Suppressor macrophage (primary cell): ENCODE measurements at regions not wholly inside any gene's neighbourhood (a gene's known extent, or its start where the extent isn't known, plus 50 kb on each side); places are given as distances from the start of the nearest gene placed in this dataset.
"Not testable (repeated sequence)": the region's sequence is repeated elsewhere in the genome, so short reads cannot be mapped to it uniquely, and the experiment has no call there.

Experiments used
- DNase-seq, 4 experiments: peaks; one replicate each; pipeline ENCODE4 v3.0.0-alpha.2; 2020 to 2022

- no peak for DNase-seq
Measured at GRCh38 chr19:29873801-29874575, 62.2 kb downstream of the CCNE1 start.

GRCh38 chr19:29875931-29876330 is 64.1 kb downstream of the CCNE1 start:
- DNase-seq: no peak

GRCh38 chr19:29876414-29876813 is 64.6 kb downstream of the CCNE1 start:
- no peak for DNase-seq

GRCh38 chr19:29876908-29877307 is 65.1 kb downstream of the CCNE1 start:
- DNase-seq: not testable (repeated sequence)

GRCh38 chr19:29878973-29879654 is 62.9 kb upstream of the URI1 start:
- no peak for DNase-seq

- DNase-seq: no peak
Measured at GRCh38 chr19:29879655-29879974, 62.4 kb upstream of the URI1 start.

- no peak for DNase-seq
Measured at GRCh38 chr19:29880498-29881081, 61.4 kb upstream of the URI1 start.

- no peak for DNase-seq
Measured at GRCh38 chr19:29881386-29881785, 60.7 kb upstream of the URI1 start.

- DNase-seq: no peak
Measured at GRCh38 chr19:29882719-29883105, 59.3 kb upstream of the URI1 start.

- DNase-seq: no peak
Measured at GRCh38 chr19:29884044-29884443, 58.0 kb upstream of the URI1 start.

GRCh38 chr19:29884466-29884865 is 57.6 kb upstream of the URI1 start:
- no peak for DNase-seq

- DNase-seq: not testable (repeated sequence)
Measured at GRCh38 chr19:29886106-29886505, 55.9 kb upstream of the URI1 start.

GRCh38 chr19:29886586-29886985 is 55.5 kb upstream of the URI1 start:
- no peak for DNase-seq

GRCh38 chr19:29887442-29887855 is 54.6 kb upstream of the URI1 start:
- DNase-seq: peak in 3 of 4 experiments; percentile 23 to 44 (median 37)

GRCh38 chr19:29888047-29888446 is 54.0 kb upstream of the URI1 start:
- not testable (repeated sequence) for DNase-seq

GRCh38 chr19:29889702-29890101 is 52.3 kb upstream of the URI1 start:
- DNase-seq: no peak

- DNase-seq: no peak
Measured at GRCh38 chr19:29890392-29890791, 51.6 kb upstream of the URI1 start.
